Adrenal gland (tissue), 9 donors: ENCODE measurements at regions not wholly inside any gene's neighbourhood (a gene's known extent, or its start where the extent isn't known, plus 50 kb on each side); places are given as distances from the start of the nearest gene placed in this dataset.

ENCODE experiments used
- DNase-seq, 7 donors: peaks; one replicate each; pipeline ENCODE4 v3.0.0-alpha.2; 2019 to 2020
- H3K27ac ChIP-seq, 5 donors: fragments of 200-600 bp; sonication (generic) in 4 of 5; 1 replicate in 3 of 5; 2 replicates in 2 of 5; pipeline versions ENCODE4 v1.5.1 to v1.8.0; 2016 to 2020; ENCODE audit warnings: mild to moderate bottlenecking in 1 of 5
- H3K27me3 ChIP-seq: fragments of 200-600 bp; 2 replicates; pipeline ENCODE4 v1.8.0; 2021
- H3K36me3 ChIP-seq, 2 donors: fragments of 200-600 bp; replicated peaks in 1 of 2; 1 replicate in 1 of 2; 2 replicates in 1 of 2; pipeline versions ENCODE4 v1.5.1 to v1.8.0; 2018 to 2022
- H3K4me1 ChIP-seq, 2 donors: fragments of 200-600 bp; replicated peaks in 1 of 2; 1 replicate in 1 of 2; 2 replicates in 1 of 2; pipeline versions ENCODE4 v1.5.1 to v1.8.0; 2018 to 2021
- H3K4me3 ChIP-seq, 4 donors: fragments of 200-600 bp; sonication (generic) in 3 of 4; one replicate each; pipeline ENCODE4 v1.5.1; 2016 to 2018
- H3K9me3 ChIP-seq, 3 donors: fragments of 200-600 bp; sonication (generic) in 1 of 3; replicated peaks in 1 of 3; 1 replicate in 2 of 3; 2 replicates in 1 of 3; pipeline versions ENCODE4 v1.5.1 to v1.8.0; 2016 to 2021
- POLR2A ChIP-seq, 2 donors: fragments of 450-650 bp; IDR thresholded peaks; one replicate each; pipeline ENCODE4 v1.6.1; 2017; ENCODE audit warnings: antibody characterized with exemption in 2 of 2, mild to moderate bottlenecking in 2 of 2, moderate library complexity in 1 of 2
- WGBS, 4 donors: extraction: QIAGEN DNeasy Blood & Tissue Kit in 2 of 4; methylation state at CpG; one replicate each; pipeline versions ENCODE4 v1.1.5 to v1.1.7; 2013 to 2017; 5-methylcytosine and 5-hydroxymethylcytosine counted together
- intact Hi-C, 2 donors: fragments of 100-400 bp; cut with DNase I; formaldehyde crosslinking; loops; one replicate each; pipeline versions ENCODE4 v1.14.1 to v1.15.0; 2022 to 2023
- TF ChIP-seq, protein P1 (sequence below), 6 experiments: fragments of 450-650 bp in 4 of 6; fragments of 200-600 bp in 2 of 6; sonication (generic) in 1 of 6; IDR thresholded peaks; 1 replicate in 5 of 6; 2 replicates in 1 of 6; pipeline versions ENCODE4 v1.5.1 to v1.8.0; 2016 to 2021; ENCODE audit warnings: antibody characterized with exemption in 6 of 6, mild to moderate bottlenecking in 2 of 6, moderate library complexity in 1 of 6
- donor health status: healthy with polysubstance abuse.
- donor health status: Bipolar disorder and iron deficiency.
- donor health status: DM: yes; HTN: yes; CAD: no.
- donor health status: DM: no; HTN: no; CAD: no.
- donor health status: DM: no; HTN: no; CAD: no.

DNA sequence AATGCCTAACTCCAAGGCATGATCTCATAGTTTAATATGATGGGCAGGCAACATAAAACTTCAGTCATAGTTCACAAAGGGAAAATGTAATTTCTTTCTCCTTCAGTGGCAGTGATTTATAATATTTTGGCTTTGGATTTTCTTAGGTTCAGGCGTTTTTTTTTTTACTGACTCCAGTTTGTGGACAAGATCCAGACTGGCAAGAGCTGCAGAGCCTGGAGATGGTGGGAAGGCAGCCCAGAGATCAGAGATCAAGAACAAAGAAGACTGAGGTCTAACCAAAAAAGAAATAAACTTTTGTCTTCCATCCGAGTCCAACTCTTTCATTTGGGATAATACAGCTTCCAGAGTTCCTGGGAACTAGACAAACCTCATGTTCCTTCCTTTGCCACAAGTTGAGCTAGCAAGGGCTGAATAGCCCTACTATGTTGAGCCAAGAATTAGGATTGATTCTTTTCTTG lies 215.3 kb upstream of the SETBP1 start:
- TF ChIP-seq POLR2A (IDR thresholded peaks at IDR 0.05) = no peak
- TF ChIP-seq, protein P1, sequence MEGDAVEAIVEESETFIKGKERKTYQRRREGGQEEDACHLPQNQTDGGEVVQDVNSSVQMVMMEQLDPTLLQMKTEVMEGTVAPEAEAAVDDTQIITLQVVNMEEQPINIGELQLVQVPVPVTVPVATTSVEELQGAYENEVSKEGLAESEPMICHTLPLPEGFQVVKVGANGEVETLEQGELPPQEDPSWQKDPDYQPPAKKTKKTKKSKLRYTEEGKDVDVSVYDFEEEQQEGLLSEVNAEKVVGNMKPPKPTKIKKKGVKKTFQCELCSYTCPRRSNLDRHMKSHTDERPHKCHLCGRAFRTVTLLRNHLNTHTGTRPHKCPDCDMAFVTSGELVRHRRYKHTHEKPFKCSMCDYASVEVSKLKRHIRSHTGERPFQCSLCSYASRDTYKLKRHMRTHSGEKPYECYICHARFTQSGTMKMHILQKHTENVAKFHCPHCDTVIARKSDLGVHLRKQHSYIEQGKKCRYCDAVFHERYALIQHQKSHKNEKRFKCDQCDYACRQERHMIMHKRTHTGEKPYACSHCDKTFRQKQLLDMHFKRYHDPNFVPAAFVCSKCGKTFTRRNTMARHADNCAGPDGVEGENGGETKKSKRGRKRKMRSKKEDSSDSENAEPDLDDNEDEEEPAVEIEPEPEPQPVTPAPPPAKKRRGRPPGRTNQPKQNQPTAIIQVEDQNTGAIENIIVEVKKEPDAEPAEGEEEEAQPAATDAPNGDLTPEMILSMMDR (IDR thresholded peaks at IDR 0.05) = no peak
- no peak for DNase-seq
- Histone ChIP-seq H3K9me3 (no peaks in the 10 kb centered on the region), H3K4me3 (no peak overlapping the region), H3K27ac (no peak overlapping the region), H3K4me1 (no peaks in the 10 kb centered on the region), H3K36me3 (no peaks in the 10 kb centered on the region), H3K27me3 (no peaks in the 10 kb centered on the region)
- intact Hi-C loops = no loop called here
- 20 to 31% (median 25%) methylated on average over 2 of the region's 2 CpGs for WGBS, 4 donors

DNA sequence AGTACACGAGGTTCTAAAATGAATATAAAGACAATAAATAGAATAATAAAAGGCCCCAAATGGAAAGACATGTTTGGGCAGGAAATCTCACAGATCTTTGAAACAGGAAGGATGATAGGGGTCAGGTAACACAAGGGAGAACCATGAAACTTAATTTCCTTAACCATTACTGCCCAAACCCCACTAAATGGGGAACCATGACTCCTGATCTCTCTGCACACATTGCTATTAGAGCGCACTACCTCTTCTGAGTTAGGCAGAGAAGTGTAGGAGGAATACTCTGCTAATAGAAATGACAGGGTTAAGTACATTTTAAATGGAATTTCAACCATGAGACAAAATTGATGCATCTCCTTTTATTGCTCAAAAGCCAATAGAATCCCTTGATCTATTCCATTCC lies 213.7 kb upstream of the SETBP1 start:
- H3K4me1 ChIP-seq = no peaks in the 10 kb centered on the region
- TF ChIP-seq, protein P1 (IDR thresholded peaks at IDR 0.05) = no peak
- no peak for TF ChIP-seq POLR2A (IDR thresholded peaks at IDR 0.05)
- no peaks in the 10 kb centered on the region for H3K27me3 ChIP-seq
- H3K27ac ChIP-seq = no peak overlapping the region
- no peak overlapping the region for H3K4me3 ChIP-seq
- no peaks in the 10 kb centered on the region for H3K36me3 ChIP-seq
- no peaks in the 10 kb centered on the region for H3K9me3 ChIP-seq
- 65 to 72% (median 69%) methylated on average over 2 of the region's 2 CpGs for WGBS, 4 donors
- intact Hi-C loops = no loop called here
- DNase-seq = no peak

DNA sequence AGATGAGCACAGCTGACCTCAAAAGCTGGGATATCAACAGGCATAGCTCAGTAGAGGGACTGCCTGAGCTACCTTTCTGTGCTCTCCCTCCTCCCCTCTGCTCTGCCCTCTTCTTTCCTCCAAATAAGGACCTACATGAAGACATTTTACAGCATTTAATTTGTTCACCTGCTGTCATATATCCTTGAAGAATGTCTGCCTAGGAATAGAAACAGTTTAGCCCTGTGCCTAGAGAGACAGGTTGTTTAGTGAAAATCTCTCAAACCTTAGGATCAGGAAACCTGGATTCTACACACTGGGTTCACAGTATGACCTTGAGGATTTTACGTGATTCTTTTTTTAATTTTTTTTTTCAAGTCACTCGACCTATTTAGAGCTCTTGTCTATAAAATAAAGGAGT lies 213.0 kb upstream of the SETBP1 start:
- 47 to 56% (median 49%) methylated on average over 2 of the region's 2 CpGs for WGBS, 4 donors
- no peak overlapping the region for H3K4me3 ChIP-seq
- TF ChIP-seq, protein P1 (IDR thresholded peaks at IDR 0.05) = no peak
- TF ChIP-seq POLR2A (IDR thresholded peaks at IDR 0.05) = no peak
- no peaks in the 10 kb centered on the region for H3K27me3 ChIP-seq
- no peaks in the 10 kb centered on the region for H3K36me3 ChIP-seq
- intact Hi-C loops = no loop called here
- no peak overlapping the region for H3K27ac ChIP-seq
- DNase-seq = no peak
- no peaks in the 10 kb centered on the region for H3K9me3 ChIP-seq
- H3K4me1 ChIP-seq = no peaks in the 10 kb centered on the region

DNA sequence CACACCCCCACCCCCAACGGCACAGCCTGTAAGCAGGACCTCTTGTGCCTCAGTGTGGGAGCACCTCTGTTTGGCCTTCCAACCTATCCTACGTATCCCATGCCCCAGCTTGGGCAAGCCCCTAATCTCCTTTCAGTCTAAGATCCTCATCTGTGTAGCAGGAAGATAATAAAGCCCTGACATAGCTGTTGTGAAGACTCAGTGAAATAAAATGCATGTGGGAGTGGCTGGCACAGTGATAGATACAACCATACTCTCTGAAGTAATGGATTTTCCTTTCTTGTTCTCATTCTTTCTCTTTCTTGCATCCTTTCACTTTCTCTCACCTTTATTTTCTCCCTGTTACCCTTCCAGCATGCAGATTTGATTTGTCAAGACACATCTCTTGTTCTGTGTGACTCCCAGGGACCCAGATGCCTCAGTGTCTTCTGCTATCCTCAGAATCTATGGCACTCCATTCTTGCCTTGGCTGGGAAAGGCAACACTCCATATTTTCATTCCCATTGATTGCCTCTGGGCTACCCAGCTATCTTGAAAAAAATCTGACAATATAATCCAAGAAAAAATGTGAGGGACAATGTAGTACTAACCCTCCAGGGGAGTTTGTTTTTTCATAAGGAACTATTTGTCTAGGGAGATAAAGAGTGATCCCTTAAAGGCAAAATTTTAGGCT lies 207.2 kb upstream of the SETBP1 start:
- H3K27ac ChIP-seq = no peak overlapping the region
- WGBS, 4 donors = 75 to 85% (median 77%) methylated on average over 2 of the region's 2 CpGs
- intact Hi-C loops = no loop called here

More for the DNA sequence above, 207.2 kb upstream of the SETBP1 start:
- TF ChIP-seq, protein P1 (IDR thresholded peaks at IDR 0.05) = no peak
- no peak for TF ChIP-seq POLR2A (IDR thresholded peaks at IDR 0.05)
- H3K36me3 ChIP-seq = no peaks in the 10 kb centered on the region
- no peaks in the 10 kb centered on the region for H3K9me3 ChIP-seq
- no peaks in the 10 kb centered on the region for H3K27me3 ChIP-seq
- H3K4me3 ChIP-seq = no peak overlapping the region
- no peak for DNase-seq
- no peaks in the 10 kb centered on the region for H3K4me1 ChIP-seq
